ENCODE measurements at regions not wholly inside any gene's neighbourhood (a gene's known extent, or its start where the extent isn't known, plus 50 kb on each side); places are given as distances from the start of the nearest gene placed in this dataset.
A peak's percentile ranks its signal among the peaks of the same experiment; 100 is the strongest.

- no peak for DNase-seq
Observed at GRCh38 chr9:81108821-81109220, 580.5 kb downstream of the TLE1 start.

- DNase-seq, result no peak
Observed at GRCh38 chr9:81108391-81108790, 581.0 kb downstream of the TLE1 start.

DNA sequence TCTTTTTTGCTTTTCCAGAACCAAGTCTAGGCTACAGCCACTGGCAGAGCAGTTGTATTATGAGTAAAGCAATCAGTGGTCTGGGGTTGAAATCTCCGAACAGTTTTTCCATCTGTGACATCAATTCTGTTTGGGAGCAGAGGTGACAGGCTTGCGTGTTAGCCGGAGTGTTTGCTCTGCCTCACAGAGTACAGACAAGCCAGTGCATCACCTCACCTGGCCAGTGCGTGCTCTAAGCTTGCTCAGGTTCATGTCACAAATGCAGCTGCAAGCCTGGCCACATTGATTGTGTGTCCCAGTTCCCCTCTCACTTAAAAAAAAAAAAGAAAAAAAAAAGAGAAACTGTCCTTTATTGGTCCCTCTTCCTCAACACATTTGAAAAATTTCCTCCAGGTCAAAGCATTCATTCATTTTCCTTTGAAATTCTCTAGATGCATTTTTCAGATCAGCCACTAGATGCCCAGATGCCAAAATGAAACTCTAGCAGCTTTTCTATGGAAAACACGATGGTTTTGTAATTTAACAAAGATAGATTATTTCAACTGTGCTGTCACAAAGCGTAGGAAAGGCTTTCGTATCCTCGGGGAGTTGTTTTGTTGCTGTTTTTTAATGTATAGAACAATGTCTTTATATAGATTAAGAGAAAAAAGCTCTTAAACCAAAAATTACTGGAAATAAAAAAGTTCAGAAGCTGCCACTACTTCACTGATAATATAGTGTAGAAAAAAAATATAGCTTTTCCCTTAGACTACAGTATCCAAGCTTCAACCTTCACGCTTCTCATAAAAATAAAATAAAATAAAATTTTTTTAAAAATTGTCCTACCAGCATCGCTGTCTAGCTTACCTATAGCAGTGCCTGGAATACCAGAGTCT lies 585.5 kb downstream of the TLE1 start:
- DNase-seq, result no peak

GRCh38 chr9:81097131-81097847 lies 592.1 kb downstream of the TLE1 start:
- DNase-seq, result no peak

GRCh38 chr9:81096625-81097024 lies 592.7 kb downstream of the TLE1 start:
- no peak for DNase-seq

GRCh38 chr9:81092057-81092456 lies 597.3 kb downstream of the TLE1 start:
- no peak for DNase-seq

DNA sequence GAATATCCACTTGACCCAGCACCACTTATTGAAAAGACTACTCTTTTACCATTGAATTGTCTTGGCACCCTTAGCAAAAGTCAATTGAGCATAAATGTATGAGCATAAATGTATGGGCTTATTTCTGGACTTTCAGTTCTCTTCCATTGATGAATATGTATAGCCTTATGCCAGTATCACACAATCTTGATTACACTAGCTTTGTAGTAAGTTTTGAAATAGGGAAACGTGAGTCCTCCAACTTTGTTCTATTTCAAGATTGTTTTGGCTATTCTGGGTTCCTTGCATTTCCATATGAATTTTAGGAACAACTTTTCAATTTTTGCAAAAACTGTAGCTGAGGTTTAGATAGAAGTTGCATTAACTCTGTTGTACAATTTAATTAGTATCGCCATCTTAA lies 601.0 kb downstream of the TLE1 start:
- DNase-seq, result no peak

DNA sequence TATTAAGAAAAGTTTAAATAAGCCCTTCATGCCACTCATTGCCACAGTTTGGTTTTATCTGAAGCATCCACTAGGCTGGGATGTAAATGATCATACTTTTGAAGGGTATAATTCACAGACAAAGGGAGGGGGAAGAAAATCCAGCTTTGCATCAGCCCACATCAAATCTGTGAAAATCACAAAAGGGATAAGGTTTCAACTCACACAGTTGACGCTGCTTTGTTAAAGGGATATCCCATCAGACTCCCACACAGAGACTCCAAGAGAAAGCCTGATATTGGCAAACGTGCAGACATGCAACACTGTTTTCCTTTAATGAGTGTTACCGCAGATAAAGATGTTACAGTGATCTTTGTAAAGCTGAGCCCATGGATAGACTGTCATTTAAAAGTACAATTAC lies 602.9 kb downstream of the TLE1 start:
- no peak for DNase-seq

DNA sequence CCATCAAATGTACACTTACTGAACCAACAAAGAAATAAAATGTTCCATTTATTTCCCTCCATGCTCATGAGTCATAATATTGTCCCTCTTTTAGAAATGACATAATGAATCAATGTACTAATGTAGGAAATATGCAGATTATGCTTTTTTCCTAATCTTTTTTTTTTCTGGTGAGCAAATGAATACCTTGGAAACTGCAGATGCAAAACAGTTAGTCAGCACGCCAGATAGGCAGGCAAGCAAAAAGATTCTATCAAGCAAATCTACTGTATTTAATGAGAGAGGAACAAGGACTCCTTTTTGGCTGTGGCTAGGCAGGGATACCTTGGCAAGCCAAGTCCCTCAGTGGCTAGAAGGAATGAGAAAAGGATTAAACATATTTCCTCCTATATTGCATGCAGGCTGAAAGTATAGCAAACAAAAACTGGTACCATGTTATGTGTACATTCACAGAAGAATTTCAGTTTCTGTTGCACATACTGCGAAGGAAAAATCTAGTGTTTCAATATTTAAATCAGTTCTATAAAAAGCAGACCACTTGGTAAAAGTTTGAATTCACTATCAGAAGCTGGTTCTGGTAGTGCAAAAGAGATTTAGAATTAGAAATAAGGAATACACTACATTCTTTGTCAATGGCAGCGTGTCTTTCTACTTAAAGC lies 605.4 kb downstream of the TLE1 start:
- peak; percentile 68 for DNase-seq

DNA sequence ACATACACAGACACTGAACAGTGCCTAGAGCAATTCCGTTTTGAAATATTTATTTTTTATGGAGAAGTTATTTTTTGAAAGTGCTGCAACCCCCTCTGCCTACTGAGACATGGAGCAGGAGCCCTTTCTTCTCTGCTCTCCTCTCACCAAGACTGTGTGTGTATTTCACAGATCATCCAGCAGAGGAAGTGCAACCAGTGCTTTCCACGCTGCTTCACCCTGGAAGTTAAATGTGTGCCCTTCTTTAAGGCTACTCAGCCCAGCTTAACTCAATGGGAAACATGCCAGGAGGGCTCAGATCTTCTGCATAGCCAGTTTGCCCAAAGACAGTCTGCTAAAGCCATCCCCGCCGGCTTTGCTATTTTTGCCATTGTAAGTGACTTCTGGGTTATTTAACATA lies 606.3 kb downstream of the TLE1 start:
- DNase-seq, result no peak

DNA sequence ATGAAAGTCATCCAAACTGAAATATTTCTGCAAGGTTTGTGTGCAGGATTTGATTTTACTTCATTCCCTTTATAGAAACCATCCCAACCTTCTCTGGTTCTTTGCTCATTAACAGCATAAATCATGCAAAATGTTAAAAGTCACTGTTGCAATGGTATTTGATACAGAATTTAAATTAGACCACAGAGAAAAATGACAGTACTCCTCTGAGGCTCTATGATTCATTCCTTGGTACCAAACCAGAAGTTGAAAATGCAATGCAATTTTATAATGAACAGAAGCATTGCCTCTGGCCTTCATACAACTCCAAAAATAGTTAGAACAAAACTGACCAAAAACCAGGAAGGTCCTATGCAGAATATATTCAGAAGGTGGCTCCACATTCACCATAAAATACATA lies 607.1 kb downstream of the TLE1 start:
- DNase-seq, result no peak

- no peak for DNase-seq
Observed at GRCh38 chr9:81080900-81081299, 608.4 kb downstream of the TLE1 start.

- no peak for DNase-seq
Observed at GRCh38 chr9:81080185-81080584, 609.2 kb downstream of the TLE1 start.

- DNase-seq, result no peak
Observed at GRCh38 chr9:81079055-81079454, 610.3 kb downstream of the TLE1 start.

GRCh38 chr9:81078555-81078954 lies 610.8 kb downstream of the TLE1 start:
- no peak for DNase-seq

DNA sequence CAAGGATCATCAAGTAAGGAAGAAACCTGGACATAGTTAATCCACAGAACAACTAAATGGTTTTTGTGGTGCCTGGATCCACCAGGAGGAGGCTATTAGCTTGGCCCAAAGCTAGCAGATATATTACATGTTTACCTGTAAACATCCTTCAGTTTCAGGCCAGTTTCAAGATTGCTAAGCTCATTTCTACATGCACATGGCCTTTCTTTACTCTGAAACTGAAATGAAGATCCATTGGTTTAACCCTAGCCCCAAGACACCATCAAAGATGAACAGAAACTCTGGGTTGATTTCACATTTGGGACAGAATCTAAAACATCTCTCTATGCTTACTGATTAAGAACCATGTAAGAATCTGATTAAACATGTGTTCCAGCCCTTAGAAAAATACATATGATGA lies 611.8 kb downstream of the TLE1 start:
- no peak for DNase-seq

- no peak for DNase-seq
Observed at GRCh38 chr9:81076131-81076530, 613.2 kb downstream of the TLE1 start.

- no peak for DNase-seq
Observed at GRCh38 chr9:81074221-81074620, 615.1 kb downstream of the TLE1 start.

DNA sequence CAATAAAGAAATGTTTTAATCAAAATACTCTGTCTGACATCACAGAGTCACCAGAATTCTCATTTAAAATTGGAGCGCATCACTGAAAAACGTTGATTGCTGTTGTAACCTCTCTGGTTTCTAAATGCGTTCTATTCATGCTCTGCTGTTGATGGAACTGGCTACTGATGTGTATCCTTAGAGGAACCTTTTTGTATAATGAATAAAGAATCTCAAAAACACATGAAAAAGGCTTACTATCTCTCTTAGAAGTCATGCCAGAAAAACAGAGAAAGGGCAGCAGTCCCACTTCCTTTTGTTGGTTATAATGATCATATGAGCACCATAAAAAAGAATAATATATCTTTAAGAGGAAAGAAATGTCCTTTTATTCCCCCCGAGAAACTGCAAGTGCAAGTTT lies 615.5 kb downstream of the TLE1 start:
- DNase-seq, result no peak

DNA sequence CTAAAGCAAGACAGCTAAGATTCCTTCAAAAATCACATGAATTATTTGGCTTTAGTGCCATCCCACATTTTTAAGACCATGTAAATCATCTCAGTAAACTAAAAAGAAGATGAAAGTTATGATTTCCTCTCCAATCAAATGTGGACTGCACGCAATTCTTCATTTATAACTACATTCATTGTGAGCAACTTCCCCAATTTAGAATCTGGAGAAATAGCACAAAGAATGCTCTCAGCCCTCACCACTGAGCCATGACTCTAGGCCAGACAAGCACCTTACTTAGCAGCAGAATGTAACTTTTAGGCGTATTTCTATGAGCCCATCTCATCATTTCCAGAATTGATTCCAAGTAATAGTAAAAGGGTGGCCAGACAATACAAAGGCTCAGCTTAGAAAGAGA lies 616.6 kb downstream of the TLE1 start:
- DNase-seq, result no peak

DNA sequence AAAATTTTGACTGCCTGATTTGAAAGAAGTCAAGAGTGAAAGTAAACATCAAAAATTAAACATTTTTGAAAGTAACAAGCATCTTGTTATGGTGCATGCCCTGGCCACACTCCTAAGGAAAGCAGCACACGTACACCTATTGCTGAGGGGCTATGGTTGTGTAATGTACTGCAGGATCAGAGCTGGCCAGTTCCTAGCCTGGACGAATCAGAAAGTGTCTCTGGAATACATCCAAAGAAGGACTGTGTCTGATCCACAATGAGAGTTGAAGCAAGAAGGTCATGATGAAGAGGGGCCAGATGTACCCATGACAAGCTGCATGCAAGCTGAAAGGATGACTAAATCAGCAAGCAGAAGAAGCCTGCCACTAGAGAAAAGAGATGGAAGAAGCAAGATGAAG lies 618.2 kb downstream of the TLE1 start:
- DNase-seq, result no peak

- no peak for DNase-seq
Observed at GRCh38 chr9:81070689-81071088, 618.7 kb downstream of the TLE1 start.

DNA sequence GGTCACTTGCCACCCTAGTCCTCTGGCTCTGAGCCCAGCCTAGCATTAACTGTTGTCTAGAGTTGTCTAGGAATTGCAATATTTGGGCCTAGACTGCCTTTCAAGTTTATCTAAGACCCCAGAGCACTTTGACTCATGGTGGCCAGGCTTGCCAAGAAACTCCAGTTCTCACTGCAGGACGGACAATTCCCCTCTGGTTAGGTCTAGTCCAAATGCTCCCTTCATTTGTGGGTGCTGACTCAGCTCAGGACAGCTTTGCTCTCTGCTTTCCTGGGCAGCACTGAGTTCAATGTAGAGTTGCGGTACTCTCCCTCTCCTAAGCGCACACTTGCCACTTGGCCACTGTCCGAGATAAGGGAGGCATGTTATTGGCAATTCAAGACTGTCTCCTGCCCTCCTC lies 619.4 kb downstream of the TLE1 start:
- no peak for DNase-seq

Data from NCI-H2081 treated with DMSO at 0.1 percent for 48 hours (cell line).